ENCODE measurements at regions not wholly inside any gene's neighbourhood (a gene's known extent, or its start where the extent isn't known, plus 50 kb on each side); places are given as distances from the start of the nearest gene placed in this dataset.
"Not testable (repeated sequence)": the region's sequence is repeated elsewhere in the genome, so short reads cannot be mapped to it uniquely, and the experiment has no call there.

- no peak for DNase-seq
Observed at GRCh38 chr5:135279328-135279727, 119.7 kb downstream of the MACROH2A1 start.

GRCh38 chr5:135276151-135276550, 122.9 kb downstream of the MACROH2A1 start:
- no peak for DNase-seq

GRCh38 chr5:135273212-135273611, 125.8 kb downstream of the MACROH2A1 start:
- DNase-seq: no peak

- DNase-seq: no peak
Observed at GRCh38 chr5:135272311-135272805, 126.7 kb downstream of the MACROH2A1 start.

- no peak for DNase-seq
Observed at GRCh38 chr5:135271533-135272310, 127.3 kb downstream of the MACROH2A1 start.

GRCh38 chr5:135269931-135270421, 129.1 kb downstream of the MACROH2A1 start:
- no peak for DNase-seq

- no peak for DNase-seq
Observed at GRCh38 chr5:135269199-135269598, 129.8 kb downstream of the MACROH2A1 start.

GRCh38 chr5:135266975-135267374, 132.1 kb downstream of the MACROH2A1 start:
- no peak for DNase-seq

- no peak for DNase-seq
Observed at GRCh38 chr5:135266303-135266635, 132.8 kb downstream of the MACROH2A1 start.

- DNase-seq: no peak
Observed at GRCh38 chr5:135265497-135266302, 133.3 kb downstream of the MACROH2A1 start.

GRCh38 chr5:135264451-135265440, 134.3 kb downstream of the MACROH2A1 start:
- no peak for DNase-seq

- no peak for DNase-seq
Observed at GRCh38 chr5:135263022-135263668, 135.9 kb downstream of the MACROH2A1 start.

- DNase-seq: no peak
Observed at GRCh38 chr5:135262364-135262763, 136.7 kb downstream of the MACROH2A1 start.

- not testable (repeated sequence) for DNase-seq
Observed at GRCh38 chr5:135260108-135260507, 138.9 kb downstream of the MACROH2A1 start.

- DNase-seq: no peak
Observed at GRCh38 chr5:135255461-135256178, 143.4 kb downstream of the MACROH2A1 start.

- no peak for DNase-seq
Observed at GRCh38 chr5:135254183-135254582, 144.8 kb downstream of the MACROH2A1 start.

- no peak for DNase-seq
Observed at GRCh38 chr5:135253601-135254178, 145.3 kb downstream of the MACROH2A1 start.

GRCh38 chr5:135251093-135251492, 147.9 kb downstream of the MACROH2A1 start:
- DNase-seq: no peak

- DNase-seq: no peak
Observed at GRCh38 chr5:135250671-135251070, 148.4 kb downstream of the MACROH2A1 start.

GRCh38 chr5:135249658-135250057, 149.4 kb downstream of the MACROH2A1 start:
- no peak for DNase-seq

GRCh38 chr5:135248801-135249231, 150.2 kb downstream of the MACROH2A1 start:
- no peak for DNase-seq

Data from CD4-positive, alpha-beta T cell treated with Interleukin-4 for 1 hour (primary cell).